ENCODE measurements at regions not wholly inside any gene's neighbourhood (a gene's known extent, or its start where the extent isn't known, plus 50 kb on each side); places are given as distances from the start of the nearest gene placed in this dataset.

DNA sequence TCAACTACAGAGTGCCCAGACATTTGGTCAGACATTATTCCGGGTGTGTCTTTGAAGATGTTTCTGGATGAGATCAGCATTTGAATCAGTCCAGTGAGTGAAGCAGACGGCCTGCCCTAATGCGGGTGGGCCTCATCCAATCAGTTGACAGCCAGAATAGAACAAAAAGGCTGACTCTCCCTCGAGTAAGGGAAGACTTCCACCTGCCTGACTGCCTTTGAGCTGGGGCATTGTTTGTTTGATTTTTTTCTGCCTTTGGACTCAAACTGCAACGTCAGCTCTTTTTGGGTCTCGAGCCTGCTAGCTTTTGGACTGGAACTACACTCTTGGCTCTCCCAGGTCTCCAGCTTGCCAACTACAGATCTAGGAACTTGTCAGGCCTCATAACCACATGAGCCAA is 111.7 kb upstream of the AGAP1 start:
- no peak overlapping the region for H3K27ac ChIP-seq
- no peak for TF ChIP-seq ZFX (IDR thresholded peaks at IDR 0.05)
- TF ChIP-seq, protein P1, sequence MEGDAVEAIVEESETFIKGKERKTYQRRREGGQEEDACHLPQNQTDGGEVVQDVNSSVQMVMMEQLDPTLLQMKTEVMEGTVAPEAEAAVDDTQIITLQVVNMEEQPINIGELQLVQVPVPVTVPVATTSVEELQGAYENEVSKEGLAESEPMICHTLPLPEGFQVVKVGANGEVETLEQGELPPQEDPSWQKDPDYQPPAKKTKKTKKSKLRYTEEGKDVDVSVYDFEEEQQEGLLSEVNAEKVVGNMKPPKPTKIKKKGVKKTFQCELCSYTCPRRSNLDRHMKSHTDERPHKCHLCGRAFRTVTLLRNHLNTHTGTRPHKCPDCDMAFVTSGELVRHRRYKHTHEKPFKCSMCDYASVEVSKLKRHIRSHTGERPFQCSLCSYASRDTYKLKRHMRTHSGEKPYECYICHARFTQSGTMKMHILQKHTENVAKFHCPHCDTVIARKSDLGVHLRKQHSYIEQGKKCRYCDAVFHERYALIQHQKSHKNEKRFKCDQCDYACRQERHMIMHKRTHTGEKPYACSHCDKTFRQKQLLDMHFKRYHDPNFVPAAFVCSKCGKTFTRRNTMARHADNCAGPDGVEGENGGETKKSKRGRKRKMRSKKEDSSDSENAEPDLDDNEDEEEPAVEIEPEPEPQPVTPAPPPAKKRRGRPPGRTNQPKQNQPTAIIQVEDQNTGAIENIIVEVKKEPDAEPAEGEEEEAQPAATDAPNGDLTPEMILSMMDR (conservative IDR thresholded peaks at IDR 0.05), result no peak

DNA sequence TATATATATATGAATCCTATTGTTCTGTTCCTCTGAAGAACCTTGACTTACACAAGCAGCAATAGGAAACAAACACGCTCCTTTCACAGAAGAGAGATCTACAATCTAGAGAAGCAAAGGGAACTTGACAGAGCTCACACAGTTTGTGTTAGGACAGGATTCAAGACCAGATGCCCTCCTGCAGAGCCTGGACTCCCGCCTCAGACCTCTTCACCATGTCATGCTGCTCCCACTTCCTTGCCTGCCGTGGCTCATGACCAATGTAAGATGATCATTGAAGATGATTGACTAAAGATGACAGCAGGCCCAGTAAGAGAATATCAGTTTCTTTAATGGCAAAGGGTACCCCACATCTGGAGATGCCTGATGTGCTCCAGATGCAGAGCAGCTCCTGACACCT is 111.2 kb upstream of the AGAP1 start:
- TF ChIP-seq ZFX (IDR thresholded peaks at IDR 0.05), result no peak
- TF ChIP-seq, protein P1 (conservative IDR thresholded peaks at IDR 0.05), result no peak
- H3K27ac ChIP-seq, result peak overlapping the region; percentile 19; the same call in 1 of the 2 replicates

DNA sequence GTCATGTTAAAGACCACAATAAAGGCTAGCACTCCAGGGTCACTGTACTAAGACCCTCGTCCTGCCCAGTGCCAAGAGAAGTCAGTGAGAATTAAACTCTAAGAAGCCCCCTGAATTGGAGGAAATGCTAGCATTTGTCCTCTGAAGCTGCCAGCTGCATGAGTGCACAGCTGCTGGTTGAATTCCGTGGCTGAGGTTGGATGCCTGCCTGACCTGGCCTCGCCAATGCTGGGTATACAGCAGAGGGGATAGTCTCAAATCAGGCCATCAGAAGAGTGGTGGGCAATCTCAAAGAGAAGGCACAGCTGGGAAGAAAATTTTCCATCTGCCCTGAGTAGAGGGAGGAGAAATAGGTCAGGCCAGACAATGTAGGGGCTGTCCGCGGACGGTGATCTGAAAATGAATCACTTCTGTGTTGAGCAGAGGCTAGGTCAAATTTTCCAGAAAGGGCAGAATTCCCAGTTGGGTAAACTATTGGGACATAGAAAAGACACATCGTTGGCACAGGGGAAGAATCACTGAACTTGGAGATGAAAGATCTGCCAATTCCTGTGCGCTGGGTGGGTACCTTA is 110.5 kb upstream of the AGAP1 start:
- peak overlapping the region; percentile 19; the same call in 1 of the 2 replicates for H3K27ac ChIP-seq
- TF ChIP-seq, protein P1 (conservative IDR thresholded peaks at IDR 0.05), result no peak
- no peak for TF ChIP-seq ZFX (IDR thresholded peaks at IDR 0.05)

DNA sequence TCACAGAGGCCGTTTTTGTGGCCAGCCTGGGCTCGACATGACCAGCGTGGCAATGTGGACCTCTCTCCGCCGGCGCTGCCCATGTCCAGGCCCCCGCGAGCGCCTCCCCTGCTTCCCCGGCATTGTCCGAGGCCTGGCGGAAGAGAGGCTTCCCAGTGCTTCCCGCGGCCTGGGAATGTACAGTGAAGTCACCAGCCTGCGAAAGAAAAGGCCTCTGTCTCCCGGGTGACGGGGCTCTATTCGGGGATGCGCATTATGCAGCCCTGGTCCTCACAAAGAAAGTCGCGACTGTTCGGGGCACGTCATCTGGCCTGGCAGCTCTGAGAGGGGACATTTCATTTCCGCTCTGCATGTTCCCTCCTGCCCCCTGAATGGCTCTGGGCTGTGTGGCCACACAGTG is 109.2 kb upstream of the AGAP1 start:
- TF ChIP-seq, protein P1 (conservative IDR thresholded peaks at IDR 0.05), result no peak
- no peak for TF ChIP-seq ZFX (IDR thresholded peaks at IDR 0.05)
- no peak overlapping the region for H3K27ac ChIP-seq

DNA sequence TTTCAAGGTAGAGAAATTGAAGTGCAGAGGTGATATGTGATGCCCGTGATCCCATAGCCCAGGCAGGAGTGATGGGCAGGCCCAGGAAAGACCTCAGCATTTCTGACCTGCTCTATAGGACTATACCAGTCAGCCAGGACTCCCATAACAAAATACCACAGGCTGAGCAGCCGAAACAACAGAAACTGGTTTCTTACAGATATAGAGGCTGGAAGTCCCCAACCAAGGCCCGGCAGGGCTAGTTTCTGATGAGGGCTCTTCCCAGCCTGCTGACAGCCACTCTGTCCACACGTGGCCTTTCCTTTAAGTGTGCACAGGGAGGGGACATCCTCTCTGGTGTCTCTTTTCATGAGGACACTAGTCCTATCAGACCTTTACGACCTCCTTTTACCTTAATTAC is 104.2 kb upstream of the AGAP1 start:
- TF ChIP-seq ZFX (IDR thresholded peaks at IDR 0.05), result no peak
- TF ChIP-seq, protein P1 (conservative IDR thresholded peaks at IDR 0.05), result no peak

DNA sequence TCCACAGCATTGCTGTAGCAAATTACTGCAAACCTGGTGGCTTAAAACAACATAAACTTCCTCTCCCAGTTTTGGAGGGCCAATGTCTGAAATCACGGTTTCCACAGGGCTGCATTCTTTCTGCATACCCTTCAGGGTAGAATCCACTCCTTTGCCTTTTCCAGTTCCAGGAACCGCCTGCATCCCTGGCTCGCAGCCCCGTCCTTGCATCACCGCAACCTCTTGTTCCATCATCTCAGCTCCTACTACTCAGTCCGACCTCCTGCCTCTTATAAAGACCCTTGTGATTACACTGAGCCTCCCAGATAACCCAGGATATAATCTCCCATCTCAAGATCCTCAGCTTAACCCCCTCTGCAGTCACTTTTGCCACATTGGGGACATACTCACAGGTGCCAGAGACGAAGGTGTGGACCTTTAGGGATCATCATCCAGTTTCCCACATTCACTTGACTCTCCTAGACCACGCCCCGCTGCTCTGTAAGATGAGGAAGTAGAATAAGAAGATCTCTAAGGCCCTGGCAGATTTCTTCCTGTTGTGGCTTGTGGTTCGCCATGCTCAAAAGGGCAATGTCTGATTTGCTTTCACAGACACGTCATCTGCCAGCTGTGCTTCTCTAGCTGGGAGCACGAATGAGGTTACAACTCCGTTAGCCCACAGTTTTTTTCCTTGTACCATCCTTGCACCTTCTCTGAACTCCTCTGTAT is 103.6 kb upstream of the AGAP1 start:
- H3K27ac ChIP-seq, result no peak overlapping the region
- TF ChIP-seq ZFX (IDR thresholded peaks at IDR 0.05), result no peak
- TF ChIP-seq, protein P1 (conservative IDR thresholded peaks at IDR 0.05), result no peak

More for the DNA sequence above, 104.2 kb upstream of the AGAP1 start:
- H3K27ac ChIP-seq, result no peak overlapping the region

DNA sequence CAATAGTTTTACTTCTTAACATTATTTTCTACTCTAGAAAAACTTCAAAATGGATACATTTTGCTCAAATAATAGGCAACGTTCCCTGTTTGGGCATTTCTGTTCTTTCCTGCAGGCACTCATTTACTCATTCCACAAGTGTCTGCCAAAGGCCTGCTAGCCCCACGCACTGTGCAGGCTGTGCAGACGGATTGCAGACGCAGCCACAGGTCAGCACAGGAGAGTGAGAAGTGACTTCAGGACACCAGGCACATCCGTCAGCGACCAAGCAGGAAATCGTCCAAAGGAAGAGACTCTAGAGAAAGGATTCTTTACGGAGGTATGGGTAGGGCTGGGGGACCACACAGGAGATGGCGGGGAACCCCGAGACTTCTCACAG is 103.0 kb upstream of the AGAP1 start:
- TF ChIP-seq ZFX (IDR thresholded peaks at IDR 0.05), result no peak
- TF ChIP-seq, protein P1 (conservative IDR thresholded peaks at IDR 0.05), result no peak
- H3K27ac ChIP-seq, result no peak overlapping the region
